GM23338 (cell line): ENCODE measurements at regions not wholly inside any gene's neighbourhood (a gene's known extent, or its start where the extent isn't known, plus 50 kb on each side); places are given as distances from the start of the nearest gene placed in this dataset.

Source experiments
- CREB1 ChIP-seq: fragments of 250-450 bp; sonication (Bioruptor Pico); IDR thresholded peaks from 2 replicates; pipeline ENCODE4 v1.5.0; 2020; ENCODE audit warnings: low read depth, mild to moderate bottlenecking, moderate library complexity
- EZH2 ChIP-seq: fragments of 200-600 bp; sonication (generic); IDR thresholded peaks from one replicate; pipeline ENCODE4 v1.8.0; 2017; ENCODE audit warnings: antibody characterized with exemption, mild to moderate bottlenecking, low read depth; ENCODE audit not compliant: unreplicated experiment
- EZH2phosphoT487 ChIP-seq: fragments of 200-600 bp; sonication (generic); IDR thresholded peaks from one replicate; pipeline ENCODE4 v1.8.1; 2018; ENCODE audit warnings: antibody characterized with exemption; ENCODE audit not compliant: unreplicated experiment
- POLR2AphosphoS5 ChIP-seq: IDR thresholded peaks from 2 replicates; pipeline ENCODE4 v1.6.1; 2016; ENCODE audit warnings: antibody characterized with exemption, low read depth
- REST ChIP-seq: IDR thresholded peaks from one replicate; pipeline ENCODE4 v1.6.1; 2018; ENCODE audit warnings: antibody characterized with exemption; ENCODE audit not compliant: unreplicated experiment
- TF ChIP-seq, protein P1 (sequence below), 2 experiments: fragments of 200-600 bp in 1 of 2; sonication (generic) in 1 of 2; conservative IDR thresholded peaks; 2 replicates each; pipeline versions ENCODE4 v1.5.1 to v1.6.1; 2016 to 2017; ENCODE audit warnings: antibody characterized with exemption in 2 of 2, low read depth in 2 of 2, mild to moderate bottlenecking in 2 of 2, moderate library complexity in 1 of 2

- TF ChIP-seq, protein P1, sequence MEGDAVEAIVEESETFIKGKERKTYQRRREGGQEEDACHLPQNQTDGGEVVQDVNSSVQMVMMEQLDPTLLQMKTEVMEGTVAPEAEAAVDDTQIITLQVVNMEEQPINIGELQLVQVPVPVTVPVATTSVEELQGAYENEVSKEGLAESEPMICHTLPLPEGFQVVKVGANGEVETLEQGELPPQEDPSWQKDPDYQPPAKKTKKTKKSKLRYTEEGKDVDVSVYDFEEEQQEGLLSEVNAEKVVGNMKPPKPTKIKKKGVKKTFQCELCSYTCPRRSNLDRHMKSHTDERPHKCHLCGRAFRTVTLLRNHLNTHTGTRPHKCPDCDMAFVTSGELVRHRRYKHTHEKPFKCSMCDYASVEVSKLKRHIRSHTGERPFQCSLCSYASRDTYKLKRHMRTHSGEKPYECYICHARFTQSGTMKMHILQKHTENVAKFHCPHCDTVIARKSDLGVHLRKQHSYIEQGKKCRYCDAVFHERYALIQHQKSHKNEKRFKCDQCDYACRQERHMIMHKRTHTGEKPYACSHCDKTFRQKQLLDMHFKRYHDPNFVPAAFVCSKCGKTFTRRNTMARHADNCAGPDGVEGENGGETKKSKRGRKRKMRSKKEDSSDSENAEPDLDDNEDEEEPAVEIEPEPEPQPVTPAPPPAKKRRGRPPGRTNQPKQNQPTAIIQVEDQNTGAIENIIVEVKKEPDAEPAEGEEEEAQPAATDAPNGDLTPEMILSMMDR (conservative IDR thresholded peaks at IDR 0.05; ENCODE audit: low read depth in 2 of 2) = no peak
- no peak for TF ChIP-seq EZH2
- no peak for TF ChIP-seq POLR2AphosphoS5
- TF ChIP-seq CREB1 (CRISPR knock-in tag) = no peak
- no peak for TF ChIP-seq REST
- no peak for TF ChIP-seq EZH2phosphoT487
Measured at GRCh38 chr2:198325359-198325758, 521.0 kb downstream of the PLCL1 start.
